ENCODE measurements at regions not wholly inside any gene's neighbourhood (a gene's known extent, or its start where the extent isn't known, plus 50 kb on each side); places are given as distances from the start of the nearest gene placed in this dataset.

DNA sequence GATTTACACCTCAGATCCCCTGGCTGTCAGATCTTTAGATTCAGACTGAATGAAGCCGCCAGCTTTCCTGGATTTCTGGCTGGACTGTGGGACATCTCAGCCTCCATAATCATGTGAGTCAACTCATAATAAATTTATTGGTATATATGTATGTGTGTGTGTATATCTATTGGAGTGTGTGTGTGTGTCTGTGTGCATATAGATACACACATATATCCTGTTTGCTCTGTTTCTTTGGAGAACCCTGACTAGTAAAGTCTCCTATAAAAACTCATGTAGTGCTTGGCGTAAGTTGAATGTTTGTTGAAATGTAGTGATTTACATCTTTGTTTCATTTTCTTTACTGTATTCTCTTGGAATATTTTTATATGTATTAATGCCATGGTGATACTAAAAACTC, 499.5 kb upstream of the KLF12 start:
- ChIA-PET POLR2A (no interaction called here), CTCF (no interaction called here)
- Mint-ChIP-seq H3K4me3 (no peak overlapping the region), H3K4me1 (no peaks in the 10 kb centered on the region), H3K27me3 (peaks cover 1% of the 10 kb centered on the region), H3K36me3 (ENCODE audit: low read depth) (no peaks in the 10 kb centered on the region), H3K9me3 (no peaks in the 10 kb centered on the region), H3K27ac (no peak overlapping the region)
- DNase-seq = no peak

DNA sequence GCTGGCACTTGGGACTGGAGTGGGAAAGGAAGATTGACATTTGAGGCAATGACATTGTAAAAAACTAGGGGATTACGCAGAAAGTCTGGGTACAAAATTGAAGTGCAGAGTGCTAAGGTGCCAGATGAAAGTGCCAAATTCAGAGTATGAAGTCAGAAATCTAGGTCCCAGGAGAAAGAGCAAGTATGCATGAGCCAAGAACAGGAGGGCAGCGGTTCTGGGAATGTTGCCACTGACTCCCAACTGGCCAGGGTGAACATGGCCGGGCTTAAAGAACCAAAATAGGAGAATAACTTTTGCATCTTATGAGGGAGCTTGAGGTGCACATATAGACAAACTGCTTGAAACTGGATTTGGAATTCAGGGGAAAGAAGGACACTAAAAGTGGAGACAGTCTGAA, 495.8 kb upstream of the KLF12 start:
- no peak overlapping the region for H3K27ac Mint-ChIP-seq
- POLR2A ChIA-PET = no interaction called here
- H3K4me1 Mint-ChIP-seq = no peaks in the 10 kb centered on the region
- H3K36me3 Mint-ChIP-seq (ENCODE audit: low read depth) = no peaks in the 10 kb centered on the region
- no peaks in the 10 kb centered on the region for H3K9me3 Mint-ChIP-seq
- H3K4me3 Mint-ChIP-seq = no peak overlapping the region
- CTCF ChIA-PET = no interaction called here
- no peak for DNase-seq
- H3K27me3 Mint-ChIP-seq = peaks cover 1% of the 10 kb centered on the region

DNA sequence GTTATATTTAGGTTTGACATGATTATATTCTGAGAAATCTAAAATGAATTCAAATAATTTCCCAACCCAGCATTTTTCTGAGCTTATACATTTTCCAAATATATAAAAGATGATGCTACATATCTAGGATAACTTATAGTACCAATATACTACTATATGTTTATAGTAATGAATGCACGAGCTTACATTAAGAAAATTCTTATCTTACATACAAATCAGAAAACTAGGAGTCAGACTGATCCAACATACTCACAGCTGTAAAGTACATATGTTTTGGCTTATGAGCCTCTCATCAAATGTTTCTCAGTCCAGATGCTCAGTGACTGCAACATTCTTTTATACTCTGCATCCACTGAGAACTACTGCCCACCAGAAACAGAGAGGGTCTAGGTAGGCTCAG, 491.3 kb upstream of the KLF12 start:
- Mint-ChIP-seq H3K36me3 (ENCODE audit: low read depth) (no peaks in the 10 kb centered on the region), H3K9me3 (no peaks in the 10 kb centered on the region), H3K4me3 (no peak overlapping the region), H3K4me1 (no peaks in the 10 kb centered on the region), H3K27me3 (peaks cover 1% of the 10 kb centered on the region), H3K27ac (no peak overlapping the region)
- POLR2A ChIA-PET = no interaction called here
- no peak for DNase-seq
- CTCF ChIA-PET = no interaction called here

DNA sequence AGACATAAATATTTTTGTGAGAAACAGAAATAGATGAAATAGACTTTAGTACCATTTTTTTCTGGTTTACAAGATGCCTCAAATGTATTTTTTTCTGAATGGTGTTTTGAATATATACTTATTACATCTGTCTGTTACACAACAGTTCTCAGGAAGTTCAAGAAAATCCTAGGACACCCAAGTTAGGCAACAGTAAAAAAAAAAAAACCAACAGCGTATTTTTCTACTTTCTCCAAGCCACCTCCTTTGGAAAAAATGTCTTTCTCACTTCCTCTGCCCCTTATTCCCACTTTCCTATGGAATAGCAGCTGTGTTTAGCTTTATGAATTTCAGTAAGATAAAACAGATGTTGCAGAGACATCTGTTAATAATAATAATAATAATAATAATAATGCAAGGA, 489.6 kb upstream of the KLF12 start:
- no peak overlapping the region for H3K4me3 Mint-ChIP-seq
- CTCF ChIA-PET = no interaction called here
- no peaks in the 10 kb centered on the region for H3K27me3 Mint-ChIP-seq
- no peak for DNase-seq
- POLR2A ChIA-PET = no interaction called here
- no peak overlapping the region for H3K27ac Mint-ChIP-seq
- no peaks in the 10 kb centered on the region for H3K36me3 Mint-ChIP-seq (ENCODE audit: low read depth)
- H3K4me1 Mint-ChIP-seq = no peaks in the 10 kb centered on the region
- no peaks in the 10 kb centered on the region for H3K9me3 Mint-ChIP-seq

DNA sequence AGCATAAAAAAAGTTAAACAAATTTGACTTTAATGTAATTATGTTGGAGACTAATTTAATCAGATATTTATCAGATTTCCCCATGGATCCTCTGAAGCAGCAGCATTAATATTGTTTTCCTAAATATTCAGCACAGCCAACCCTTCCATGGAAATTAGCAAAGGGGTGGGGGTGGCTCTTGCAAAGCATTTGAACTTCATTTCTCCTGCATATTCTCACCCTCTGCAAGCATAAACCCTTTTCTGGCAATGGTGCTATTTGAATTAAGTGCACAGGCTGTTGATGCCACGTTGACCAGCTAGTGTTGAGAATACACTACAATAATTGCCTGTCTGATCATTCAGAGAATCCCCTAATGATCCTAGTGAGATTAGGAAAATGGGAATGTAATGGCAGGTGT, 488.1 kb upstream of the KLF12 start:
- Mint-ChIP-seq H3K27me3 (no peaks in the 10 kb centered on the region), H3K9me3 (no peaks in the 10 kb centered on the region), H3K4me1 (no peaks in the 10 kb centered on the region), H3K27ac (no peak overlapping the region), H3K36me3 (ENCODE audit: low read depth) (no peaks in the 10 kb centered on the region), H3K4me3 (no peak overlapping the region)
- DNase-seq = no peak
- POLR2A ChIA-PET = no interaction called here
- CTCF ChIA-PET = no interaction called here

DNA sequence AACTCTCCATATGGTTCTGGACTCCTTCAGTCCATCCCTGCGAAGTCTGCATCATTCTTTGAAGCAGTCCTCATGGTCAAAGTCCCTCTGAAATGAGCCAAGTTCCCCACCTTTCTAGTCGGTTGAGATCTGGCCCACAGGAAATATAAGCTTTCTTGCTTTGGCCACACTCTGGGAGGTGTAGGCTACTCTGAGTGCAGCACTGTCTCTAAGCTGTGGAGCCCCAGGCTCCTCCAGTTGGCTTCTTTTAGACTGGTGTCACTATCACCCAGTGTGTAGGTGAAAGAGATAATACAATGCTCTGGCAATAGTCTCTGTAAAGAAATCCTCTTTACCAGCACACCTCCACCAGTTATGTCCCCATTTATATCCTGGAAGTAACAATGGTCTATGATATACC, 486.5 kb upstream of the KLF12 start:
- Mint-ChIP-seq H3K36me3 (ENCODE audit: low read depth) (no peaks in the 10 kb centered on the region), H3K27me3 (no peaks in the 10 kb centered on the region), H3K9me3 (no peaks in the 10 kb centered on the region), H3K4me1 (no peaks in the 10 kb centered on the region), H3K4me3 (no peak overlapping the region), H3K27ac (no peak overlapping the region)
- ChIA-PET CTCF (no interaction called here), POLR2A (no interaction called here)
- no peak for DNase-seq

DNA sequence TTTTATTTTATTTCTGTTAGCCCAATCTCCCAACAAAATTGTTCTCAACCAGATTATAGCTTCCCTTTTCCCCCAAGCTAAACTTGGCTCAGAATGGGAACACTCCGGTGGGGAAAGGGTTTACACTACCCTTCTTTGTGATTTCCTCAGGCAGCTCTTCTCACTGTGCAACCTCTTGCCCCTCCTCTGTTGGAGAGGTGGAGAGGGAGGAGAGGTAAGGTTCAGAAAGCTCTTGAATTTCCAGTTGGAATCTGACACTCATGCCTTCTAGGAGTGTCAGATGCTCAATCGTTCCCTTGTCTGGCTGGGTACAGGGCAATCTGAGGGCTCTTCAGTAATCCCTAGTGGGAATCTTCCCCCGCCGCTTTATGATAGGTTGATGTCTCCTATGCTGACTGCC, 486.1 kb upstream of the KLF12 start:
- H3K36me3 Mint-ChIP-seq (ENCODE audit: low read depth) = no peaks in the 10 kb centered on the region
- ChIA-PET CTCF (no interaction called here), POLR2A (no interaction called here)
- H3K4me1 Mint-ChIP-seq = no peaks in the 10 kb centered on the region
- no peaks in the 10 kb centered on the region for H3K9me3 Mint-ChIP-seq
- DNase-seq = no peak
- no peak overlapping the region for H3K4me3 Mint-ChIP-seq
- no peaks in the 10 kb centered on the region for H3K27me3 Mint-ChIP-seq
- H3K27ac Mint-ChIP-seq = no peak overlapping the region

DNA sequence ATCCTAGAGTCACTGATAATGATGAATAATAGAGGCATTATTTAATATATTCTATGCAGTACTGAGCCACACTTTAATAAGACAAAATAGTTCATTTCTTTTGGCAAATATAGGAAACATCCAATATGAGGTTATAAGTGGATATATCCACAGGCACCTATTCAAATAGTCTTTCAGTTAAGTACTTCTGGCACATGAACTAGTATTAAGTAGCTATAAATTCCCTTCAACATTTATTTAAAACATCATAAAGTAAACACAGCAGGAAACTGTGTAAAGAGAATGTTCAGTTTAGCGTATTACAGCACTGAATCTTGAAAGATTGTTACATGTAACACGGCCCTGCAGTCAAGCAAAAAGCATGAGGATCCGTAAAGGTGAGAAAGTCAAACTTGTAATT, 463.3 kb upstream of the KLF12 start:
- H3K4me3 Mint-ChIP-seq = no peak overlapping the region
- H3K36me3 Mint-ChIP-seq (ENCODE audit: low read depth) = no peaks in the 10 kb centered on the region
- no peaks in the 10 kb centered on the region for H3K4me1 Mint-ChIP-seq
- H3K27me3 Mint-ChIP-seq = no peaks in the 10 kb centered on the region
- DNase-seq = no peak
- POLR2A ChIA-PET = no interaction called here
- CTCF ChIA-PET = no interaction called here
- no peak overlapping the region for H3K27ac Mint-ChIP-seq
- no peaks in the 10 kb centered on the region for H3K9me3 Mint-ChIP-seq

DNA sequence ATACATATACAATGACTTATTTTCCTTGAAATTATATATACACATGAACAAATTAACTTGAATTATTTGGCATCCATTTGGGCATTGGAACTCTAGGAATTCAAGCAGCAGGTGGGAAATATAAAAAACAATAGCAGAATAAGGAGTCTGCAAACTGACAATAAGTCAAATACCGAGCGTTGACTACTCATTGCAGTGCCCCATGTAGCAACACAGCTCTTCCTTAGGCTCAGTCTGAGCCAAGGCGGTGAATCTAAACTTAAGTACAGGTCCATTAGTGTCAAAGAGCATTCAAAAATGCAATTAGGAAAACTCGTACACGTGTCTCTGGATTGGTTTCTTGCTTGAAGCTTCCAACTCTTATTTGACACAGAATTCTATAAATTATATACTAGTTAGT, 462.5 kb upstream of the KLF12 start:
- ChIA-PET POLR2A (no interaction called here), CTCF (no interaction called here)

DNA sequence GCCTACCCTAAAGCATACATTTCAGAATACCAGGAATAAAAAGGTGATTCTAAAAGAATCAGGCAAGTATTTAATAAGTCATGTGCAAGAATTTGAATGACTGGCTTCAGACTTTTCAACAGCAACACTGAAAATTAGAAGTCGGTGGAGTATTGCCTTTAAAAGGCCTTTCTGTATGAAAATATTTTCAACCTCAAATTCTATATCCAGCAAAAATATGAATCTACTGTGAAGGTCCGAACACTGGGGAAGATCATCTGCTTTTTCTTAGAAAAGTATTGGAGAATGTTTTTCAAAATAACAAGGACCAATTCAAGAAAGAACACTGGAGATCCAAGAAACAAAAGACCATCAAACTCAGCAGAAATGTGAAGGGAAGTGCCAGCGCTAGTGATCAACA, 459.5 kb upstream of the KLF12 start:
- POLR2A ChIA-PET = no interaction called here
- H3K27ac Mint-ChIP-seq = no peak overlapping the region
- H3K4me3 Mint-ChIP-seq = no peak overlapping the region
- CTCF ChIA-PET = no interaction called here
- H3K9me3 Mint-ChIP-seq = no peaks in the 10 kb centered on the region
- H3K27me3 Mint-ChIP-seq = peaks cover 7% of the 10 kb centered on the region
- no peak for DNase-seq
- H3K36me3 Mint-ChIP-seq (ENCODE audit: low read depth) = no peaks in the 10 kb centered on the region
- no peaks in the 10 kb centered on the region for H3K4me1 Mint-ChIP-seq

More for the DNA sequence above, 462.5 kb upstream of the KLF12 start:
- Mint-ChIP-seq H3K27ac (no peak overlapping the region), H3K9me3 (no peaks in the 10 kb centered on the region), H3K4me1 (no peaks in the 10 kb centered on the region), H3K36me3 (ENCODE audit: low read depth) (no peaks in the 10 kb centered on the region), H3K4me3 (no peak overlapping the region), H3K27me3 (no peaks in the 10 kb centered on the region)
- no peak for DNase-seq

DNA sequence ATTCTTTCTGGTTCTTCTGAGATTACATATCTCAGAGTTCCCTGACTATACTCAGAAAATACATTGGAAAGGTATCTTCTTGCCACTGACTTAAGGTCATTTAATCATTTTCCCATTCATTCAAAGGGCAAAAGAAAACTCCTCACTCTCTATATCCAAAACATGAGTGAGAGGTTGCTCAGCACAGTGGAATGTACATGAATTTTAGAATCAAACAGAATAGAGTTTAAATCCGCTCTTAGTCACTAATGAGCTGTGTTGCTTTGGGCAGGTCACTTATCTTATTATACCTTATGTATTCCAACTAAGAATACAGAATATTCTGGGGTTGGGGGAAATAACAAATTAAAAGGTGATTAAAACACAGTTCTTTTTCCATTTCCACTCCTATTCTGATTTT, 452.6 kb upstream of the KLF12 start:
- no peak for DNase-seq
- Mint-ChIP-seq H3K27ac (no peak overlapping the region), H3K36me3 (ENCODE audit: low read depth) (no peaks in the 10 kb centered on the region), H3K4me3 (no peak overlapping the region), H3K9me3 (no peaks in the 10 kb centered on the region), H3K4me1 (no peaks in the 10 kb centered on the region), H3K27me3 (peaks cover 13% of the 10 kb centered on the region)
- POLR2A ChIA-PET = no interaction called here
- CTCF ChIA-PET = interaction anchor here (0.5 kb wide), 1 partner anchor 518 kb away, joined by 3 read pairs; no protein-coding TSS in a partner anchor

DNA sequence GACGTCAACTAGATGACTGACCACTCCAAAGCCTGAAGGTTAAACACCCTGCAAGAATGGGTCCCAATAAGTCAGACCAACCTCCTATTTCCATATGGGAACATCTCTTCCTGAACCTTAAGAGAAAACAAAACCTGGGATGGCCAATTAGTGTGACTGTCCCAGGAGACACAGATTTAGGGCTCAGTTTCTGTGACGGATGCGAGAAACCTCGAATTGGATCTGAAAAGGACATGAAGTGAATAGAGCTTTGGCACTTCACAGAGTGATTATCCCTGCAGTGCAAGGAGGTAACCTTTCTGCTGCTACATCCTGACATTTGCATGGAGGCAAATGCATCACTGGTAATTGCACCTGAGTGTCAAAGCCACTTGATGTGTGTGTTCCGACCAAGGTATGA, 442.2 kb upstream of the KLF12 start:
- DNase-seq = no peak
- no peak overlapping the region for H3K27ac Mint-ChIP-seq
- ChIA-PET POLR2A (no interaction called here), CTCF (no interaction called here)
- H3K4me1 Mint-ChIP-seq = peaks cover 14% of the 10 kb centered on the region
- H3K4me3 Mint-ChIP-seq = no peak overlapping the region
- no peaks in the 10 kb centered on the region for H3K9me3 Mint-ChIP-seq
- no peaks in the 10 kb centered on the region for H3K36me3 Mint-ChIP-seq (ENCODE audit: low read depth)
- peaks cover 38% of the 10 kb centered on the region for H3K27me3 Mint-ChIP-seq

DNA sequence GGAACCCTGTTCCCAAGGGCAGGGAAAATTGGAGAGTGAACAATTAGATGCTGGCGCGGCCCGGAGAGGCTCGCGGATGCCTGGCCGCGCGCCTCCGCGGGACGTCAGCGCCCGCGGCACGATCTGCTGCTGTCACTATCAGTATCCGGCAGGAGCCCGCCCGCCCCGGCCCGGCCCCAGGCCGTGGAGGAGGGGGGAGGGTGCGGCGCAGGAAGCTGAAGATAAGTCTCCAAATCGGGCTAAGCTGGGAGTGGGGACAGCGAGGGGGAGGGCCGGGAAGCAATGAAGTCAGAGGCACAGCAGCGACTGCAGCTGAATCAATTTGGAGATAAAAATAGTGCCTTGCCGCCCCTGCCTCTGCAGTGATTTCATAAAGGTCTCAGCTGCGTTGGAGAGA, 441.5 kb upstream of the KLF12 start:
- ChIA-PET CTCF (no interaction called here), POLR2A (interaction anchor here (0.6 kb wide), 1 partner anchor 844 kb away, joined by 3 read pairs; no protein-coding TSS in a partner anchor)
- Mint-ChIP-seq H3K27me3 (peaks cover 38% of the 10 kb centered on the region), H3K27ac (no peak overlapping the region), H3K36me3 (ENCODE audit: low read depth) (no peaks in the 10 kb centered on the region), H3K9me3 (no peaks in the 10 kb centered on the region), H3K4me1 (peaks cover 14% of the 10 kb centered on the region), H3K4me3 (peak overlapping the region; percentile 61)
- DNase-seq = peak; percentile 57

DNA sequence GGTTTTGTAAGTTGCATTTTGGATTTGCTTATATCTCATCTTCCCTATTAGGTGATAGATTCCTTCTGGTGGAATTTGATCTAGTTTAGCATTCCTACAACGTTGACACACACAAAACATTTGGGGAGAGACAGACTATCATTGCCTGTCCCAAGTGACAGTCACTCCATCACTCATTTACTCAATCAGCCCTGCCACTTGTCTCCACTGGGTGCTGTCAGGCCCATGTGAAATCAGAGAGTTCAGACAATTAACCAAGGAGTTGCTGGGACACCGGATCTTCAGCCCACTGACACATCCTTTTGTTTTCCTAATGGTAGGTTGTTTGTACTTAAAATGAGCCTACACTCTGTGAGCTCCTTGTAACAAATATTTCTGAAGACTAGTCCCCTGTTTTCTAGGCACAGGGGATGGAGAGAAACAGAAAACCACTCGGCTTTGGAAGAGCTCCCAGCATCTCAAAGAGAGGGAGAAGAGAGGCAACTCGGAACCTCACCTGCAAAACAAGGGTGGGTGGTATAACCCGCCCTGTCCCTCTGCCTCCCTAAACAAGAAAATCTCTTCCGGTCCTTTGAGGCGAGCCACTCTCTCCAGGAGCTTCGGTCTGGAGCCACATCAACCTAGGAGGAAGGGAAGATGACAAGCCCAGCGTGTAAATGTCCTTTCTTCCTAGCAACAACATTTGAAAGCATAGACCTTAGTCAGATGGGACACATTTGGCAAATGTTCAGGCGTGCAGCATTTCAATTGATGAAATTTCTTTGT, 440.9 kb upstream of the KLF12 start:
- POLR2A ChIA-PET = interaction anchor here (0.6 kb wide), 1 partner anchor 844 kb away, joined by 3 read pairs; no protein-coding TSS in a partner anchor
- H3K4me3 Mint-ChIP-seq = peak overlapping the region; percentile 61
- H3K27ac Mint-ChIP-seq = no peak overlapping the region
- CTCF ChIA-PET = no interaction called here
- no peaks in the 10 kb centered on the region for H3K36me3 Mint-ChIP-seq (ENCODE audit: low read depth)
- no peak for DNase-seq
- no peaks in the 10 kb centered on the region for H3K9me3 Mint-ChIP-seq
- H3K4me1 Mint-ChIP-seq = peaks cover 14% of the 10 kb centered on the region
- peaks cover 34% of the 10 kb centered on the region for H3K27me3 Mint-ChIP-seq
